Activated gamma-delta T cell treated with Interleukin-2 at 50 U/mL for 16 hours (primary cell): ENCODE measurements at regions not wholly inside any gene's neighbourhood (a gene's known extent, or its start where the extent isn't known, plus 50 kb on each side); places are given as distances from the start of the nearest gene placed in this dataset.
"Not testable (repeated sequence)": the region's sequence is repeated elsewhere in the genome, so short reads cannot be mapped to it uniquely, and the experiment has no call there.

Experiments
- DNase-seq: peaks from one replicate; pipeline ENCODE4 v3.0.0-alpha.2; 2020

DNA sequence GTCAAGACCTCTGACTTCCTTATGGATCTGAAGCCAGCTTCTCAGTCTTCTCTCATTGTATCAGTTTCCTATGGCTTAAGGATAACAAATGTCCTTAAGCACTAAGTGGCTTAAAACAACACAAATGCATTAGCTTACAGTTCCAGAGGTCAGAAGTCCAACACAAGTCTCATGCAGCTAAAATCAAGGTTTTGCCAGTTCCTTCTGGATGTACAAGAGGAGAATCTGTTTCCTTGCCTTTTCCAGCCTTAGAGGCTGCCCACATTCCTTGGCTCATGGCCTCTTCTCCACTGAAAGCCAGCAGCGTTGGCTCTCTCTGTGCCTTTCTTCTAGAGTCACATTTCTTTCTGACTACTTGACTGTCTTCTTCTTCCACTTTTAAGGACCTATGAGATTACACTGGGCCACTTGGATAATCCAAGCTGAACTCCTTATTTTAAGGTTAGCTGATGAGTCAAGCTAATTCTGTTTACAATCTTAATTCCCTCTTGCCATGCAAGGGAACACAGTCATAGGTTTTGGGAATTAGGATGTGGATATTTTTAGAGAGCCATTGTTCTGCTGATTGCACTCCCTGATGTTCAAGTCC is 179.0 kb downstream of the BCAS1 start:
- no peak for DNase-seq

DNA sequence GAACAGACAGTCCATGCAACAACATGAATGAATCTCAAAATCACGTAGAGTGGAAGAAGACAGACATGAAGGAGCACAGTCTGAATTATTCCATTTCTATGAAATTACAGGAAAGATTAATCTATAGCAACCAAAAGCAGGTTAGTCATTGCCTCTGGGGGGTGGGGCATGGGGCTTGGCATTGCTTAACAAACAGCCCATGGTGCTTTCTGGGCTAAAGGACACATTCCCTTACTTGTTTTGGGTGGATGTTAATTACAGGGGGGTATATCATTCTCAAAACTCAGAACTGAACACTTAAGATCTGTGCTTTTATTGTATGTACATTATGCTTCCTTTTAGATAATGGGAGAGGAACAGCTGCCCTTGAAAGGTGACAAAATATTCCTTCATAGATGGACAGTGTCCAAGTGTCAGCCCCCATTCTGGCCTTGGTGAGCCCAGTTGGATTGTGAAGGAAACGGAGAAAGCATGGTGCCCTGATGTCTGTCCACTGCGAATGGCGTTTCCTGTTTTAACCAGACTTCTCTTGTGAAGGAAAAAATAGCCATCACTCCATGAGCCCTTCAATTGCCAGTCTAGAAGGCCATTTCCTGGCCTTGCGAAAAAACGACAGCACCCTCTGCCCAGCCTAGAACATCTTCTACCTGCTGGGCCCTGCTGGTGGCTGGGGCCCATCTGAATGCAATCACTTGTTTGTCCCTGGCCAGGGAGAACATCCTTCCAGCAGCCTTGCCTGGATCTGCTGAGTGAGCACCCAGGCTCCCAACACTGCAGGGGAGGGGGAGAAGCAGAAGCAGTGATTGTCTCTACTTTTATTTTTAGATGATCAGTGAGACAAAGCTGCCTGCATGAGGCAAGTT is 179.7 kb downstream of the BCAS1 start:
- no peak for DNase-seq

DNA sequence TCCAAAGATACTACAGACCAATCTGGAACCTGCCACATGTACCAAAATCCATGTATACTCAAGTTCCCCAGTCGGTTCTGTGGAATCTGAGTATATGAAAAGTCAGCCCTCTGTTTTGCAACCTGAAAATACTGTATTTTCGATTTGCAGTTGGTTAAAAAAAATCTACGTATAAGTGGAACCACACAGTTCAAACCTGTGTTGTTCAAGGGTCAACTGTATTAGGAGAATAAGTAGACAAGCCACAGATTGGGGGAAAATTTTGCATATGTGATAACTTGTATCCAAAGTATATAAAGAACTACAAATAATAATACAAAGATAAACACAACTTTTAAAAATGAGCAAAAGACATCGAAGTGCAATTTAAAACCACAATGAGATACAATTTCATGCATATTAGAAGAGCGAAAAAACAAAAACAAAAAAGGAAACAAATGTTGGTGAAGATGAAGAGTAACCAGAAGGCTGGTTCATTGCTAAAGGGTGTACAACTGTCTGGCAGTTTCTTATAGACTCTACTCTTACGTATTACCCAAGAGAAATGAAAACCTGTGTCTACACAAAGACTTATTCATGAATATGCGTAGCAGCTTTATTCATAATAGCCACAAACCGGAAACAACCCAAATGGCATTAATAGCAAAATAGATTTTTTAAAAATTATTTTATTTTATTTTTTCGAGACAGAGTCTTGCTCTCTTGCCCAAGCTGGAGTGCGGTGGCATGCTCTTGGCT is 180.8 kb downstream of the BCAS1 start:
- DNase-seq: no peak

DNA sequence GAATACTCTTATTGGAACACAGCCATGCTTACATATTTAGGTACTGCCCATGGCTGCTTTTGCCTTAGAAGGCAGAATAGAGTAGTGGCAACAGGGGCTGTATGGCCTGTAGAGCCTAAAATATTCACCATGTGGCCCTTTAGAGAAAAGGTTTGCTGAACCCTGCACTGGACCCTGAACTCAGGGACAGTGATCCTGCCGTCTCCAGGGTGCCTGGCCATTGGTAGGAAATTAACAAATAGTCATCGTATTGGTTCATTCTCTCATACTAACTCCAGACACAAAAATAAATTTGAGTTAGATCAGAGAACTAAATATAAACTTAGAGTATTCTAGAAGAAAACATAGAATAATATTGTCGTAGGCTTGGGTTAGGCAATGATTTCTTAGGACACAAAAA is 181.4 kb downstream of the BCAS1 start:
- no peak for DNase-seq

DNA sequence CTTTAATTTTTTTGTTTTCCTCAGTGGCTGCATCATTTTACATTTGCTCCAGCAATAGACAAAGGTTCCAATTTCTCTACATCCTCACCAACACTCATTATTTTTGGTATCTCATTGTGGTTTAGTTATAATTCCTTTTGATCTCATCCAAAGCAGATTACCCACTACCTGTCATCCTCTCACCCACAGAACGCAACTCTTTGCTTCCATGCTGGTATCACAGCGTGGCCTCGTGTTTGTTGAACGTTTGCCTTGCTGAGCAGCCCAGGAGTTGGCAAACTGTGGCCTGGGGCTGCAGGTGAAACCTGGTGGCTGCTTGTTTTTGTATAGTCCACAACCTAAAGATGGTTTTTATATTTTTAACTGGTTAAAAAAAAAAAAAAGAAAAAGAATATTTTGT is 181.9 kb downstream of the BCAS1 start:
- no peak for DNase-seq

DNA sequence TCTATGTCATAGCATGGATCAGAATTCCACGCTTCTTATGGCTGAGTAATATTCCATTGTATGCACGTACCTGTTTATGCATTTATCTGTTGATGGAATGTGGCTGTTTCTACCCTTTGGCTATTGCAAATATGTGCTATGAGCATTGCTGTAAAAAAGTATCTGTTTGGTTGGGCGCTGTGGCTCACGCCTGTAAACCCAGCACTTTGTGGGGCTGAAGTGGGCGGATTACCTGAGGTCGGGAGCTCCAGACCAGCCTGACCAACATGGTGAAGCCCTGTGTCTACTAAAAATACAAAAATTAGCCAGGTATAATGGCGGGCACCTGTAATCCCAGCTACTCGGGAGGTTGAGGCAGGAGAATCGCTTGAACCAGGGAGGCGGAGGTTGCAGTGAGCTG is 182.4 kb downstream of the BCAS1 start:
- no peak for DNase-seq

DNA sequence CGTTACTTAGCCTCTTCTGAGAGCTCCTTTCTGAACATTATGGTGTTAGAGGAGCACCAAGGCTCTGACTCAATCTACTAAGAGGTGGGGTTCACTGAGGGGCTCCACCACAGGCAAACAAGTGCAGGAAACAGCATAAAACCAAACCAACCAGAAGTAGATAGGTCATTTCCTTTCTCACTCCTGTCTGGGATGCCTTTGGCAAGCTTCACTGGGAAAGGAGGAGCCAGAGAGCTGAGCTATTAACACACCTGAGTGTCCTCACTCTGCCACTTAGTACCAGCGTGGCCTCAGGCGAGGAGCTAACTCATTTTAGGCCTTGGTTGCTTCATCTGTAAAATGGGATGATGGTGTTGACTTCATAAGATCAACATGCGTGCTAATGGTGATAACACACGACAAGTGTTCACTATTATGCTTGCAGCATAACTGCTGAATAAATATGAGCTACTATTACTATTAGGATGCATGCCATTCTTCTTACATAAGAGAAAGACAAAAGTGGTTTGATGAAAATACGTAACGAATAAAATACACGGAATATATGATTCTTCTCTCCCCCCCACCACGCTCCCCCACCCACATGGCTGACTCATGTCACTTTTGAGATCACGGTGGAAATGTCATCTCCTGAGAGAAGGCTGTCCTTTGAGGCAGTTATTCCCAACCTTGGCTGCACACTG is 185.4 kb downstream of the BCAS1 start:
- DNase-seq: peak; percentile 39

DNA sequence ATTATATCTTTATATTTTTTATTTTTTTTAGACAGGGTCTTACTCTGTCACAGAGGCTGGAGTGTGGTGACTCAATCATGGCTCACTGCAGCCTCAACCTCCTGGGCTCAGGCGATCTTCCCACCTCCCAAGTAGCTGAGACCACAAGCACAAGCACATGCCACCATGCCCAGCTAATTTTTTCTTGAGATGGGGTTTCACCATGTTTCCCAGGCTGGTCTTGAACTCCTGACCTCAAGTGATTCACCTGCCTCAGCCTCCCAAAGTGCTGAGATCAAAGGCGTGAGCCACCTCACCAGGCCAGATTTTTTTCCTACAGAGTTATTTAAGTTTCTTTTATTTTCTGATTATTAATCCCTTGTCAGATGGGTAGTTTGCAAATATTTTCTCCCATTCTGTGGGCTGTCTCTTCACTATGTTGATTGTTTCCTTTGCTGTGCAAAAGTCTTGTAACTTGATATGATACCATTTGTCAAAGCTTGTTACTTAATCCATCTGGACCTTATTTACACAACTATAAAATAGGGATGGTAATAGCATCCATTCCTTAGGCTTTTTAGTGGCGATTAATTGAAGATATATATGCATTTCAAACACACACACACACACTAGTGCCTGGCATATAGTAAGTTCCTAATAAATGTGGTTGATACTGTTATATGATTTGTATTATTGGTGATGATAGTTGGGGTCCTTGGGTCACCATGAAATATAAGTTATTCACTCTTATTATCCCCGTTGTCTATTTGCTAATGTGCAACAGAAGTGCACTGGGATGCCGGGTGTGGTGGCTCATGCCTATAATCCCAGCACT is 187.1 kb downstream of the BCAS1 start:
- no peak for DNase-seq

DNA sequence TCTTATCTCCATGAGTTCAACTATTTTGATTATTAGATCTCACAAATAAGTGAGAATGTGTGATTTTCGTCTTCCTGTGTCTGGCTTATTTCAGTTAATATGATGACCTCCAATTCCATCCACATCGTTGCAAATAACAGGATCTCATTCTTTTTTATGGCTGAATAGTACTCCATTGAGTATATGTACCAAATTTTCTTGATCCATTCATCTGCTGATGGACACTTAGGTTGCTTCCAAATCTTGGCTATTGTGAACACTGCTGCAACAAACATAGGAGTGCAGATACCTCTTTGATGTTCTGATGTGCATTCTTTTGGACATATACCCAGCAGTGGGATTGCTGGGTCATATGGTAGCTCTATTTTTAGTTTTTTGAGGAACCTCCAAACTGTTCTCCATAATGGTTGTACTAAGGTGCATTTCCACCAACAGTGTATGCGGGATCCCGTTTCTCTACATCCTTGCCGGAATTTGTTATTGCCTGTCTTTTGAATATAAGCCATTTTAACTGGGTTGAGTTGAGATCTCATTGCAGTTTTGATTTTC is 187.9 kb downstream of the BCAS1 start:
- not testable (repeated sequence) for DNase-seq

DNA sequence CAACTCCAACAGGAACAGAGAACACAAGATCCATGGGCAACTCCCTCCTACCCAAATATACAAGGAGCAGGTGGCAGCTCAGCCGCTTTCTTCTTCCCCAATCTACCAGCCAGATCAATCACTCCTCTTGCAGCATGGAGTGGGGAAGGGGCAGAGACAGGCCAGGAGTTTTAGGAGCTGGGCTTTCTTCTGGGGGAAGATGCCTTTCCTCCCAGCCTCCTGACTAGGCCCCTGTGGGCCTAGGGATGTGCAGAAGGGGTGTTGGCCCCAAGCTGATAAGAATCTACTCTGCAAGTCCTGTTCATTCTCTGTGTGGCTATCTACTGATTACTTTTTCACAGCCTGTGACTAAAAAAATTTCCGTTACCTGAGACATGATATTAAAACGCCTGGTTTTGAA is 189.0 kb downstream of the BCAS1 start:
- DNase-seq: no peak

DNA sequence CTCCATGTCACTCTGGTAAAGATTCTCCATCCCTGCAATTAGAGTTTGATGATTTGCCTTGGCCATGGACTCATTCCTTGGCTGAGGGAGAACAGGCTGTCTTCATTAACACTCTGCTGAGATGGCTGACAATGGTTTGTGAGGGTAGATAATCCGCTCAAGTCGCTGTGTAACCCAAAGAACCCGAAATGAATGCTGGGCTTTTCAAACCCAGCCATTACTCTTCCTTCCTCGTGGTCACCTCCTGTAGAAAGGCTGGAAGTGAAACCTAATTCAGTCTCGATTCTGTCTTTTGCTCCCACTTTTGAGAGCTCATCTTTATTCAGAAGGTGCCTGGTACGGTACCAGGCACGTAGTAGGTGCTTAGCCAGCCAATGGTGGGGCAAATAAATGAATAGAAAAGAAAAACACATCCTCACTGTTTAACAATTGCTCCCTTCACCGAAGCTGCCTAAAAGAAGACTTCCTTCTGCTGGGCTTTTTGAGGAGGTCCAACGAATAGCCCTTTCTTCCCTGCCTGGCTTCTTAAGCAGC is 190.2 kb downstream of the BCAS1 start:
- no peak for DNase-seq

DNA sequence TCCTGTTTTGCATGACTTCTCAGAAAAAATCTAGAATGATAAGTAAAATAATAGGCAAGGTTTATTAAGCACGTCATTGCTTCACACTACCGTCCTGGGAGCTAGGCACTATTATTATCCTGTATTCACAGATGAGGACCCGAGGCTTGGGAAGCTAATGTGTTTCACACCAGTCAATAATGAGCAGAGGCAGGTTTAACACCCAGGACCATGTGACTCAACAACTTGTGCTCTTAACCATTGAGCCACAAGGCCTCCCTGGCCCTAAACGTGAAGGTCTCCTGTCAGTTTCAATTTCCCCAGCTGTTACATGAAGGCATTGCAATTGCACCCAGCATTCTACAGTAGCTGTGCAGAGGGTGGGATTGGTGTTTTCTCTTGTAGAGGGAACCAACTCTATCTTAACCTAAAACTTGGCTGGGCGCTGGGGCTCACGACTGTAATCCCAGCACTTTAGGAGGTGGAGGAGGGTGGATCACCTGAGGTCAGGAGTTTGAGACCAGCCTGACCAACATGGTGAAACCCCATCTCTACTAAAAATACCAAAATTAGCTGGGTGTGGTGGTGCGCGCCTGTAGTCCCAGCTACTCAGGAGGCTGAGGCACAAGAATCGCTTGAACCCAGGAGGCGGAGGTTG is 191.2 kb downstream of the BCAS1 start:
- DNase-seq: no peak

DNA sequence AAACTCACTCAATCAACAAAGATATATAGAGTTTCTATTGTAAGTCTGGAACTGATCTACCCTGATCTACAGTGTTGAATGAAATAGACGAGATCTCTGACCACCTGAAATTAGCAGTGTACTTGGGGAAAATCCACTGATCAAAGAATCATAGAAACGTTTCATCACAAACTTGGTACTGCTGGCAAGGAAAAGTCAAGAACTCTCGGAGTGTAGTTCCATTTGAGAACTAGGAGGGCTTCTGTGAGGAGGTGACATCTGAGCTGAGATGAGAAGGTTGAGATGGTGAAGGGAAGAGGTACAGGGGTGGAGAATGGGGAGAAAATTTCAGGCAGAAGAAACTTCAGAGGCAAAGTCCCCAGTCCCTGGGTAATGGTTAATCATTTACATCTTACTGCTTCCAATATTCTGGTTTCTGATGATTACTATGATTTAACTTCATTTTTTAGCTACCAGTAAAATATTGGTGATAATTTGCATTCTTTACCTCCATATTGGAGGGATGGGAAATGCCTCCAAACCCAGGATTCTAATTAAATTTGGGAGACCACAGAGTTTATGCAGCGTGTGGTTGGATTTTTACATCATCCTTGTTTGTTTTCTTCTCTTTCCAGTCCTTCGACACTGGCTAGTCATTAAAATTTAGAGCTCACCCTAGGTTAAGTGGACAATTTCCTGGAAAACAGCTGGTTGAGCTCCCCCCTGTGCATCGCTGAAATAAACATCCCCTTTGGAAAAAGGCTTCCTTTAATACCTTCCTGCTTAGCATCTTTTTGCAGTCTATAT is 191.9 kb downstream of the BCAS1 start:
- DNase-seq: no peak

DNA sequence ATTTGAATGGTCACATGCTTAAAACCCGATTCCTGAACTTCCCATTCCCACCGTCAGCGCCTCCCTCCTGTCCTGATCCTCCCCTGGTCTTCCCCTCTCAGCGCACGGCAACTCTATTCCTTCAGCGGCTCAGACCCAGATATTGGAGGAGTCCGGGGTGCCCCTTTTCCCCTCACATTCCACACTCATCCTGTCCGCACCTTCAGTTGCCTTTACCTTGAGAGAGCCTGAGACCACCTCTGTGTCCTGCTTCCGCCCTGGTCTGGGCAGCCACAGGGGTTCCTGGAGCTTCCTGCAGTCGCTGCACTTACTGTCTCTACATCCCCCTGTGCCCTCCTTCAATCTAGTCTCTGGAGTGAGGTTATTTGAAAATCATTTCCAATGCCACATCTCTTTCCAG is 193.4 kb downstream of the BCAS1 start:
- no peak for DNase-seq

DNA sequence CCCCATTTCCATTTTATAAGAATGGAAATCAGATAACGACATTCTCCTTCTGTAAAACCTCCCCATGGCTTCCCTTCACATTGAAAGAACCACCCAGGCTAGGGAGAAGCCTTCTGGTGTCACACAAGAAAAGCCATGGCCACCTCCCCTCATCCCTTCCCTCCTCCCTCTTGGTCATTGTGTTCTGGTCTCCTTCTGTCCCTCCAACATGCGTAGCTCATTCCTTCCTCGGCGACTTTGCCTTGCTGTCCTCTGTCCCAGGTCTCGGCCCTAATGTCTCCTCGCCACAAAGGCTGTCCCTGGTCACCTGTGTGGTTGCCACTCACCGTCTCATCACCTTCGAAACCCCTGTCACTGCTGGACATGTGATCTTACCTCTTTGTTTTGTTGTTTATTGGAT is 193.9 kb downstream of the BCAS1 start:
- DNase-seq: no peak

DNA sequence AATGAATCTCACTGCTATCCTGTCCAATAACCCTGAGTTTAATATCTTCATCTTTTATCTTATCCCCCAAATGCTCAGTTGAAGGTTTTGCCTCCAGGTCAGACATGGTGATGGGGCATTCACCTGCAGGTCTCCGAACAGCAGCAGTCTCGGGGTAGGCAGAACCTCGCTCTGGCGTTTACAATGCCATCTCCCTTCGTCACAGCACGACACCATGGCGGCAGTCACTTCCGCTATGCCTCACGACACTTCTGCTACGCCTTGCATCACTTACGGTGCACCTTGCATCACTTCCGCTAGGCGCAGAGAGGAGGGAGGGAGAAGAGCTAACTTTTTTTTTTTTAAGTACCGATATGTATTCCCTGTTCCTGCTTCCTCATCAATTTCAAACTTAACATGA is 194.9 kb downstream of the BCAS1 start:
- no peak for DNase-seq

DNA sequence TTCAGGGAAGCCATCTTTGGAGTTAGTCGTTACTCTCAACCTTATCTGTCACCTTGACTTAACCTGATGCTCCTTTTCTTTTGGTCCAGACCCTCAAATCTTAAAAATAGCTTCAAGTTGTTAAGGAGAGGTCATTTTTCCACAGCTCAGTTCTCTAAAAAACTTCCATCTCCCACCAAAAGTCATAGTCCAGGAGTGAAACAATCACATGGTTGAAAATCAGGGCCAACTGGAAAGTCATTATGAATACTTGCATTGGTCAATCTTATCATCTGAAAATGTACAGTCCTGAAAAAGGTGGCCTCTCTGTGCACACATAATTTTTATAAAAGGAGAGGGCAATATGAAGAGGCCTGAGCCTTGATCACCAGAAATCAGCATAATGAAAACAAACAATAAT is 195.7 kb downstream of the BCAS1 start:
- DNase-seq: no peak

DNA sequence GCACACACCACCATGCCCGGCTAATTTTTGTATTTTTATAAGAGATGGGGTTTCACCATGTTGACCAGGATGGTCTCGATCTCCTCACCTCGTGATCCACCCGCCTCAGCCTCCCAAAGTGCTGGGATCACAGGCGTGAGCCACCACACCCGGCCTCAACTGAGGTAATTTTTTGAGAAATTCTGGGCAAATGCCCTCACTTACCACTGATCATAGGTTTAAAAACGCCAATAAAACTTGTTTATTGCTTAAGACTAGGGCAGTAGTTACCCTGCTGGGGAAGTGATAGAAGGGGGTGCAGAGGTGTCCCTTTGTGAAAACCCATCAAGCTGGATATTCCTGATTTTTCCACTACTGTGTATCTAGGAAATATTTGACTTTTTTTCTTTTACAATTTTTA is 196.3 kb downstream of the BCAS1 start:
- no peak for DNase-seq

DNA sequence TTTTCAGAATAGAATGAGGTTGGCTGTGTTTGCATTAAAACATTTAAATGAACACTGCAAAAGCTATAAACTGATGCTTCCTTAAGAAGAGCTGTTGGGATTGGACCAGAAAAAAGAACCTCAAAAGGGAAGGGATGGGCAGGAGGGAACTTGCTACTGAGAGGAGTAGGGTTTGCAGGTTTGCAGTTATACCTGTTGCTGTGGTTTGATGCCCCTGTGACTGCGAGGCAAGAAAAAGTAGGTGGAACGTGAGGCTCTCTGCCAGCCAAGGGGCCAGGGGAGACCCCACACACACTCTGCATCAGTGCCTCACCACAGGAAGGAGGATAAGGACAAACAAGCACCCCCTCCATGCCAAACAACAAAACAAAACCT is 197.2 kb downstream of the BCAS1 start:
- no peak for DNase-seq

DNA sequence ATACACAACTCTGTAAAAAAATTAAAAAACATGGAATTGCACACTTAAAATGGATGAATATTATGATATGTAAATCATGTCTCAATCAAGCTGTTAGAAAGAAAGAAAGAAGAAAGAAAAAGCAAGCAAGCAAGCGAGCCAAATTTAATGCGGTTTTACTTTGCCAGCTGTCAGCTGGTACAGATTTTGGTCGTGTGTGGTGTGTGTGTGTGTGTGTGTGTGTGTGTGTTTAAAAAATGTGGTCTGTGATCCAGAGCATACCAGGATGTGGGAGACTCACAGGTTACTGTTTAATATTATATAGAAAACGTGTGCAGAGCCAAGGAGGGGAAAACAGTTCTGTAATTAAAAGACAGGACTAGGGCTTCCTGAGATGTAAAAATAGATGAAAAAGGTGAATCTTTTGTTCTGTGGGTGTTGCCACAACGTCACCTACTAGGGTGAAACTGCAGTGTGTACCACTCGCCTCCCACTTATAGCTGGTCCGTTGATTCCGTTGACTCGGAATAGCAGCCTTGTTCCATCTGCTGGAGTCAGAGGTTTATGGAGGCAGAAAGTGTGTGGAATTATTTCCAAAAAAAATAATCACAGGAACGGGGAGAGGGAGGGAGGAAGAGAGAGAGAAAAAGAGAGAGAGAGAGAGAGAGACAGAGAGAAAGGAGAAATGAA is 197.7 kb downstream of the BCAS1 start:
- peak; percentile 59 for DNase-seq
